Naive B cell (primary cell): ENCODE measurements at regions not wholly inside any gene's neighbourhood (a gene's known extent, or its start where the extent isn't known, plus 50 kb on each side); places are given as distances from the start of the nearest gene placed in this dataset.

ENCODE experiments used
- ATAC-seq, 2 donors: fragments of 150-1000 bp; cut with Tn5 transposase; 2 replicates each; pipeline ENCODE4 v1.10.0; 2021; ENCODE audit warnings: low read depth in 2 of 2, mild to moderate bottlenecking in 2 of 2, moderate library complexity in 2 of 2
- DNase-seq: peaks from one replicate; pipeline ENCODE4 v3.0.0; 2022
- H3K27ac Mint-ChIP-seq, 6 donors: one replicate each; pipeline ENCODE4 v1.8.0; 2020 to 2022; ENCODE audit warnings: mild to moderate bottlenecking in 6 of 6, mixed read lengths in 6 of 6, moderate library complexity in 5 of 6, inconsistent platforms in 2 of 6
- H3K27me3 Mint-ChIP-seq, 3 donors: one replicate each; pipeline ENCODE4 v1.8.0; 2021 to 2022; ENCODE audit warnings: mixed read lengths in 3 of 3, mild to moderate bottlenecking in 1 of 3
- H3K36me3 Mint-ChIP-seq, 2 donors: one replicate each; pipeline ENCODE4 v1.8.0; 2020 to 2022; ENCODE audit warnings: mixed read lengths in 2 of 2, inconsistent platforms in 1 of 2, mild to moderate bottlenecking in 1 of 2
- H3K4me1 Mint-ChIP-seq, 3 donors: one replicate each; pipeline ENCODE4 v1.8.0; 2020 to 2022; ENCODE audit warnings: mixed read lengths in 3 of 3, inconsistent platforms in 1 of 3, mild to moderate bottlenecking in 1 of 3, moderate library complexity in 1 of 3
- H3K4me3 Mint-ChIP-seq, 8 donors: one replicate each; pipeline ENCODE4 v1.8.0; 2020 to 2022; ENCODE audit warnings: mild to moderate bottlenecking in 8 of 8, mixed read lengths in 8 of 8, moderate library complexity in 8 of 8, inconsistent platforms in 2 of 8
- H3K9me3 Mint-ChIP-seq, 7 donors: one replicate each; pipeline ENCODE4 v1.8.0; 2020 to 2022; ENCODE audit warnings: mixed read lengths in 7 of 7, mild to moderate bottlenecking in 5 of 7, inconsistent platforms in 2 of 7, moderate library complexity in 1 of 7

- H3K36me3 Mint-ChIP-seq: no peaks in the 10 kb centered on the region
- H3K27ac Mint-ChIP-seq: no peak overlapping the region
- H3K27me3 Mint-ChIP-seq: no peaks in the 10 kb centered on the region
- no peak for ATAC-seq
- H3K9me3 Mint-ChIP-seq: peaks cover 0 to 14% (median 4%) of the 10 kb centered on the region in 7 donors
- no peak for DNase-seq
- no peak overlapping the region for H3K4me3 Mint-ChIP-seq
- no peaks in the 10 kb centered on the region for H3K4me1 Mint-ChIP-seq
These were observed 514.6 kb upstream of the ADAMTS9 start for GRCh38 chr3:65202395-65202794.

- Mint-ChIP-seq H3K27ac (no peak overlapping the region), H3K27me3 (no peaks in the 10 kb centered on the region), H3K4me1 (no peaks in the 10 kb centered on the region), H3K9me3 (peaks cover 0 to 14% (median 4%) of the 10 kb centered on the region in 7 donors), H3K36me3 (no peaks in the 10 kb centered on the region), H3K4me3 (no peak overlapping the region)
- no peak for DNase-seq
- ATAC-seq: no peak
These were observed 514.1 kb upstream of the ADAMTS9 start for GRCh38 chr3:65201926-65202325.

- no peaks in the 10 kb centered on the region for H3K4me1 Mint-ChIP-seq
These were observed 512.6 kb upstream of the ADAMTS9 start for GRCh38 chr3:65200310-65200970.

GRCh38 chr3:65196663-65197062 is 508.9 kb upstream of the ADAMTS9 start:
- Mint-ChIP-seq H3K4me1 (no peaks in the 10 kb centered on the region), H3K9me3 (peaks cover 0 to 6% (median 3%) of the 10 kb centered on the region in 7 donors), H3K36me3 (no peaks in the 10 kb centered on the region), H3K27me3 (no peaks in the 10 kb centered on the region), H3K4me3 (no peak overlapping the region), H3K27ac (no peak overlapping the region)
- ATAC-seq (no peak), DNase-seq (no peak)

More at GRCh38 chr3:65200310-65200970, 512.6 kb upstream of the ADAMTS9 start:
- H3K4me3 Mint-ChIP-seq: no peak overlapping the region
- H3K36me3 Mint-ChIP-seq: no peaks in the 10 kb centered on the region
- H3K27ac Mint-ChIP-seq: peak overlapping the region in 1 of 6 donors; percentile 13
- no peak for ATAC-seq
- no peaks in the 10 kb centered on the region for H3K27me3 Mint-ChIP-seq
- H3K9me3 Mint-ChIP-seq: peaks cover 0 to 8% (median 1%) of the 10 kb centered on the region in 7 donors
- no peak for DNase-seq

GRCh38 chr3:65195211-65196006 is 507.6 kb upstream of the ADAMTS9 start:
- no peaks in the 10 kb centered on the region for H3K27me3 Mint-ChIP-seq
- H3K27ac Mint-ChIP-seq: no peak overlapping the region
- ATAC-seq (no peak), DNase-seq (no peak)
- no peaks in the 10 kb centered on the region for H3K36me3 Mint-ChIP-seq
- peaks cover 0 to 10% (median 4%) of the 10 kb centered on the region in 7 donors for H3K9me3 Mint-ChIP-seq
- no peaks in the 10 kb centered on the region for H3K4me1 Mint-ChIP-seq
- H3K4me3 Mint-ChIP-seq: no peak overlapping the region

GRCh38 chr3:65194744-65195143 is 506.9 kb upstream of the ADAMTS9 start:
- H3K4me1 Mint-ChIP-seq: no peaks in the 10 kb centered on the region
- peaks cover 0 to 13% (median 4%) of the 10 kb centered on the region in 7 donors for H3K9me3 Mint-ChIP-seq
- H3K27ac Mint-ChIP-seq: no peak overlapping the region
- ATAC-seq (no peak), DNase-seq (no peak)
- no peaks in the 10 kb centered on the region for H3K36me3 Mint-ChIP-seq
- H3K4me3 Mint-ChIP-seq: no peak overlapping the region
- H3K27me3 Mint-ChIP-seq: no peaks in the 10 kb centered on the region

GRCh38 chr3:65194047-65194714 is 506.4 kb upstream of the ADAMTS9 start:
- no peaks in the 10 kb centered on the region for H3K36me3 Mint-ChIP-seq
- no peak for DNase-seq
- H3K27ac Mint-ChIP-seq: no peak overlapping the region
- H3K4me3 Mint-ChIP-seq: no peak overlapping the region
- no peaks in the 10 kb centered on the region for H3K27me3 Mint-ChIP-seq
- ATAC-seq: no peak
- H3K9me3 Mint-ChIP-seq: peaks cover 0 to 13% (median 4%) of the 10 kb centered on the region in 7 donors
- no peaks in the 10 kb centered on the region for H3K4me1 Mint-ChIP-seq

- H3K27ac Mint-ChIP-seq: no peak overlapping the region
- no peaks in the 10 kb centered on the region for H3K36me3 Mint-ChIP-seq
- ATAC-seq (no peak), DNase-seq (no peak)
- no peak overlapping the region for H3K4me3 Mint-ChIP-seq
- no peaks in the 10 kb centered on the region for H3K27me3 Mint-ChIP-seq
- H3K9me3 Mint-ChIP-seq: peaks cover 0 to 13% (median 3%) of the 10 kb centered on the region in 7 donors
- H3K4me1 Mint-ChIP-seq: no peaks in the 10 kb centered on the region
These were observed 505.7 kb upstream of the ADAMTS9 start for GRCh38 chr3:65193531-65193930.

GRCh38 chr3:65190111-65190510 is 502.3 kb upstream of the ADAMTS9 start:
- no peaks in the 10 kb centered on the region for H3K36me3 Mint-ChIP-seq
- DNase-seq (no peak), ATAC-seq (no peak)
- no peaks in the 10 kb centered on the region for H3K4me1 Mint-ChIP-seq
- H3K4me3 Mint-ChIP-seq: no peak overlapping the region
- H3K9me3 Mint-ChIP-seq: peaks cover 4 to 23% (median 14%) of the 10 kb centered on the region in 7 donors
- no peaks in the 10 kb centered on the region for H3K27me3 Mint-ChIP-seq
- H3K27ac Mint-ChIP-seq: no peak overlapping the region

- ATAC-seq (no peak), DNase-seq (no peak)
- no peaks in the 10 kb centered on the region for H3K4me1 Mint-ChIP-seq
- no peak overlapping the region for H3K4me3 Mint-ChIP-seq
- H3K36me3 Mint-ChIP-seq: no peaks in the 10 kb centered on the region
- no peak overlapping the region for H3K27ac Mint-ChIP-seq
- no peaks in the 10 kb centered on the region for H3K27me3 Mint-ChIP-seq
- H3K9me3 Mint-ChIP-seq: peaks cover 4 to 29% (median 10%) of the 10 kb centered on the region in 7 donors
These were observed 498.5 kb upstream of the ADAMTS9 start for GRCh38 chr3:65186268-65186667.

GRCh38 chr3:65182682-65183081 is 494.9 kb upstream of the ADAMTS9 start:
- Mint-ChIP-seq H3K4me3 (no peak overlapping the region), H3K27ac (no peak overlapping the region), H3K4me1 (no peaks in the 10 kb centered on the region), H3K27me3 (no peaks in the 10 kb centered on the region), H3K36me3 (no peaks in the 10 kb centered on the region), H3K9me3 (peaks cover 2 to 26% (median 10%) of the 10 kb centered on the region in 7 donors)
- ATAC-seq (no peak), DNase-seq (no peak)

GRCh38 chr3:65182085-65182484 is 494.3 kb upstream of the ADAMTS9 start:
- no peak overlapping the region for H3K27ac Mint-ChIP-seq

GRCh38 chr3:65181391-65181871 is 493.6 kb upstream of the ADAMTS9 start:
- no peak for ATAC-seq
- Mint-ChIP-seq H3K9me3 (peaks cover 2 to 21% (median 8%) of the 10 kb centered on the region in 7 donors), H3K4me3 (no peak overlapping the region), H3K27me3 (no peaks in the 10 kb centered on the region), H3K27ac (no peak overlapping the region), H3K4me1 (no peaks in the 10 kb centered on the region), H3K36me3 (no peaks in the 10 kb centered on the region)
- no peak for DNase-seq

More at GRCh38 chr3:65182085-65182484, 494.3 kb upstream of the ADAMTS9 start:
- Mint-ChIP-seq H3K4me3 (no peak overlapping the region), H3K9me3 (peaks cover 2 to 26% (median 10%) of the 10 kb centered on the region in 7 donors), H3K4me1 (no peaks in the 10 kb centered on the region), H3K36me3 (no peaks in the 10 kb centered on the region), H3K27me3 (no peaks in the 10 kb centered on the region)
- ATAC-seq (no peak), DNase-seq (no peak)
